Fibroblast of mammary gland (primary cell): ENCODE measurements at regions not wholly inside any gene's neighbourhood (a gene's known extent, or its start where the extent isn't known, plus 50 kb on each side); places are given as distances from the start of the nearest gene placed in this dataset.

ENCODE experiments used
- DNase-seq: peaks from one replicate; pipeline ENCODE4 v3.0.0-alpha.2; 2010; ENCODE audit warnings: low read depth
- H3K4me3 ChIP-seq: 2 replicates; pipeline ENCODE4 v1.5.1; 2011; ENCODE audit warnings: low read depth, mild to moderate bottlenecking, low read length, moderate library complexity; ENCODE audit not compliant: control insufficient read depth
- CTCF ChIP-seq: conservative IDR thresholded peaks from 2 replicates; pipeline ENCODE4 v1.5.1; 2011; ENCODE audit warnings: low read depth, low read length, inconsistent platforms; ENCODE audit not compliant: control insufficient read depth, insufficient read depth

GRCh38 chr2:152250421-152251100, 75.0 kb upstream of the STAM2 start:
- no peak for DNase-seq
- TF ChIP-seq CTCF: no peak
- no peak overlapping the region for H3K4me3 ChIP-seq

- no peak overlapping the region for H3K4me3 ChIP-seq
- no peak for DNase-seq
- TF ChIP-seq CTCF: no peak
Measured at GRCh38 chr2:152251211-152251610, 75.6 kb upstream of the STAM2 start.

GRCh38 chr2:152251811-152252210, 76.2 kb upstream of the STAM2 start:
- DNase-seq: no peak
- TF ChIP-seq CTCF: no peak
- no peak overlapping the region for H3K4me3 ChIP-seq

GRCh38 chr2:152254486-152254885, 78.9 kb upstream of the STAM2 start:
- H3K4me3 ChIP-seq: no peak overlapping the region

GRCh38 chr2:152254976-152255375, 79.4 kb upstream of the STAM2 start:
- DNase-seq: no peak
- TF ChIP-seq CTCF: no peak
- H3K4me3 ChIP-seq: no peak overlapping the region

More at GRCh38 chr2:152254486-152254885, 78.9 kb upstream of the STAM2 start:
- no peak for DNase-seq
- no peak for TF ChIP-seq CTCF

GRCh38 chr2:152255918-152256317, 79.1 kb upstream of the FMNL2 start:
- no peak for TF ChIP-seq CTCF
- no peak overlapping the region for H3K4me3 ChIP-seq
- no peak for DNase-seq

GRCh38 chr2:152260939-152261338, 74.0 kb upstream of the FMNL2 start:
- no peak overlapping the region for H3K4me3 ChIP-seq
- no peak for DNase-seq
- TF ChIP-seq CTCF: no peak
